KMS-11 (cell line): ENCODE measurements at regions not wholly inside any gene's neighbourhood (a gene's known extent, or its start where the extent isn't known, plus 50 kb on each side); places are given as distances from the start of the nearest gene placed in this dataset.

Experiments used
- H2AFZ ChIP-seq: fragments of 200-600 bp; sonication (generic); 2 replicates; pipeline ENCODE4 v1.6.1; 2016; ENCODE audit warnings: antibody characterized with exemption, mixed run types, low read depth
- H3K27ac ChIP-seq: fragments of 200-600 bp; sonication (generic); 2 replicates; pipeline ENCODE4 v1.6.1; 2016; ENCODE audit warnings: mild to moderate bottlenecking, mixed run types
- H3K27me3 ChIP-seq: fragments of 200-600 bp; sonication (generic); 2 replicates; pipeline ENCODE4 v1.6.1; 2017; ENCODE audit warnings: mild to moderate bottlenecking, low read depth, mixed run types, moderate library complexity; ENCODE audit not compliant: insufficient read depth
- H3K36me3 ChIP-seq: fragments of 200-600 bp; sonication (generic); 2 replicates; pipeline ENCODE4 v1.6.1; 2017; ENCODE audit warnings: mild to moderate bottlenecking, mixed run types; ENCODE audit not compliant: insufficient read depth
- H3K4me1 ChIP-seq: fragments of 200-600 bp; sonication (generic); 2 replicates; pipeline ENCODE4 v1.6.1; 2016; ENCODE audit warnings: mild to moderate bottlenecking, low read depth, mixed run types; ENCODE audit not compliant: poor library complexity, severe bottlenecking
- H3K4me2 ChIP-seq: fragments of 200-600 bp; sonication (generic); 2 replicates; pipeline ENCODE4 v1.7.0; 2016; ENCODE audit warnings: mild to moderate bottlenecking, mixed run types
- H3K4me3 ChIP-seq: fragments of 200-600 bp; sonication (generic); IDR thresholded peaks from 2 replicates; pipeline ENCODE4 v1.6.1; 2017; ENCODE audit warnings: low read depth, low read length, mixed read lengths; ENCODE audit not compliant: insufficient read depth
- H3K79me2 ChIP-seq: fragments of 200-600 bp; sonication (generic); 2 replicates; pipeline ENCODE4 v1.6.1; 2016; ENCODE audit warnings: low read depth, mixed run types; ENCODE audit not compliant: insufficient read depth
- H3K9ac ChIP-seq: fragments of 200-600 bp; sonication (generic); 2 replicates; pipeline ENCODE4 v1.6.1; 2016; ENCODE audit warnings: mild to moderate bottlenecking, mixed run types
- H4K20me1 ChIP-seq: fragments of 200-600 bp; sonication (generic); 2 replicates; pipeline ENCODE4 v1.6.1; 2016; ENCODE audit warnings: mild to moderate bottlenecking, mixed run types; ENCODE audit not compliant: insufficient read depth
- CTCF ChIP-seq: fragments of 200-600 bp; sonication (generic); conservative IDR thresholded peaks from 2 replicates; pipeline ENCODE4 v1.6.1; 2017; ENCODE audit warnings: low read depth, mild to moderate bottlenecking, antibody characterized with exemption, low read length, moderate library complexity, mixed read lengths

- Histone ChIP-seq H2AFZ (no peak overlapping the region), H3K36me3 (no peaks in the 10 kb centered on the region), H3K4me1 (peaks cover 28% of the 10 kb centered on the region), H3K4me3 (no peak overlapping the region), H4K20me1 (no peaks in the 10 kb centered on the region), H3K27ac (peak overlapping the region; percentile 84), H3K79me2 (no peaks in the 10 kb centered on the region), H3K9ac (peak overlapping the region; percentile 32; the same call in 1 of the 2 replicates), H3K4me2 (peak overlapping the region; percentile 48), H3K27me3 (no peaks in the 10 kb centered on the region)
- TF ChIP-seq CTCF = no peak
Observed at GRCh38 chr11:103845331-103845730, 191.1 kb upstream of the DDI1 start.

- H3K27me3 ChIP-seq = no peaks in the 10 kb centered on the region
- TF ChIP-seq CTCF = no peak
- H3K27ac ChIP-seq = no peak overlapping the region
- no peaks in the 10 kb centered on the region for H3K79me2 ChIP-seq
- H3K36me3 ChIP-seq = no peaks in the 10 kb centered on the region
- H3K4me2 ChIP-seq = no peak overlapping the region
- no peaks in the 10 kb centered on the region for H4K20me1 ChIP-seq
- H3K9ac ChIP-seq = no peak overlapping the region
- H3K4me1 ChIP-seq = peaks cover 18% of the 10 kb centered on the region
- no peak overlapping the region for H3K4me3 ChIP-seq
- H2AFZ ChIP-seq = no peak overlapping the region
Observed at GRCh38 chr11:103848686-103849085, 187.8 kb upstream of the DDI1 start.

- H3K79me2 ChIP-seq = no peaks in the 10 kb centered on the region
- TF ChIP-seq CTCF = no peak
- H3K27ac ChIP-seq = no peak overlapping the region
- H3K9ac ChIP-seq = no peak overlapping the region
- H3K4me3 ChIP-seq = no peak overlapping the region
- H3K4me2 ChIP-seq = no peak overlapping the region
- no peaks in the 10 kb centered on the region for H3K27me3 ChIP-seq
- H3K4me1 ChIP-seq = peaks cover 11% of the 10 kb centered on the region
- H2AFZ ChIP-seq = no peak overlapping the region
- H4K20me1 ChIP-seq = no peaks in the 10 kb centered on the region
- H3K36me3 ChIP-seq = no peaks in the 10 kb centered on the region
Observed at GRCh38 chr11:103849366-103849765, 187.1 kb upstream of the DDI1 start.

GRCh38 chr11:103850419-103851165, 185.8 kb upstream of the DDI1 start:
- no peaks in the 10 kb centered on the region for H4K20me1 ChIP-seq
- no peaks in the 10 kb centered on the region for H3K79me2 ChIP-seq
- no peak overlapping the region for H2AFZ ChIP-seq
- no peaks in the 10 kb centered on the region for H3K36me3 ChIP-seq
- H3K9ac ChIP-seq = no peak overlapping the region
- H3K4me3 ChIP-seq = no peak overlapping the region
- no peak overlapping the region for H3K4me2 ChIP-seq
- no peak for TF ChIP-seq CTCF
- H3K4me1 ChIP-seq = peaks cover 1% of the 10 kb centered on the region
- no peaks in the 10 kb centered on the region for H3K27me3 ChIP-seq
- no peak overlapping the region for H3K27ac ChIP-seq
